ENCODE measurements at regions not wholly inside any gene's neighbourhood (a gene's known extent, or its start where the extent isn't known, plus 50 kb on each side); places are given as distances from the start of the nearest gene placed in this dataset.

GRCh38 chr2:4962419-4962818 is 729.8 kb upstream of the SOX11 start:
- TF ChIP-seq ZNF274 (IDR thresholded peaks at IDR 0.05; ENCODE audit: insufficient read depth, insufficient read length) (no peak), ZNF24 (IDR thresholded peaks at IDR 0.05) (no peak), CHD2 (IDR thresholded peaks at IDR 0.05; ENCODE audit: borderline replicate concordance, low read depth, low read length) (no peak), POLR2A (IDR thresholded peaks at IDR 0.05; ENCODE audit: low read depth, low read length) (no peak), RCOR1 (conservative IDR thresholded peaks at IDR 0.05; ENCODE audit: low read depth, low read length) (no peak), SUZ12 (IDR thresholded peaks at IDR 0.05; ENCODE audit: unreplicated experiment) (no peak), JUNB (IDR thresholded peaks at IDR 0.05) (no peak), ZNF207 (IDR thresholded peaks at IDR 0.05; ENCODE audit: borderline replicate concordance) (no peak), IRF4 (IDR thresholded peaks at IDR 0.05; ENCODE audit: low read depth, low read length) (no peak), ZNF217 (IDR thresholded peaks at IDR 0.05) (no peak)
- TF ChIP-seq, protein P1, sequence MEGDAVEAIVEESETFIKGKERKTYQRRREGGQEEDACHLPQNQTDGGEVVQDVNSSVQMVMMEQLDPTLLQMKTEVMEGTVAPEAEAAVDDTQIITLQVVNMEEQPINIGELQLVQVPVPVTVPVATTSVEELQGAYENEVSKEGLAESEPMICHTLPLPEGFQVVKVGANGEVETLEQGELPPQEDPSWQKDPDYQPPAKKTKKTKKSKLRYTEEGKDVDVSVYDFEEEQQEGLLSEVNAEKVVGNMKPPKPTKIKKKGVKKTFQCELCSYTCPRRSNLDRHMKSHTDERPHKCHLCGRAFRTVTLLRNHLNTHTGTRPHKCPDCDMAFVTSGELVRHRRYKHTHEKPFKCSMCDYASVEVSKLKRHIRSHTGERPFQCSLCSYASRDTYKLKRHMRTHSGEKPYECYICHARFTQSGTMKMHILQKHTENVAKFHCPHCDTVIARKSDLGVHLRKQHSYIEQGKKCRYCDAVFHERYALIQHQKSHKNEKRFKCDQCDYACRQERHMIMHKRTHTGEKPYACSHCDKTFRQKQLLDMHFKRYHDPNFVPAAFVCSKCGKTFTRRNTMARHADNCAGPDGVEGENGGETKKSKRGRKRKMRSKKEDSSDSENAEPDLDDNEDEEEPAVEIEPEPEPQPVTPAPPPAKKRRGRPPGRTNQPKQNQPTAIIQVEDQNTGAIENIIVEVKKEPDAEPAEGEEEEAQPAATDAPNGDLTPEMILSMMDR (IDR thresholded peaks at IDR 0.05 in 2 of 3, conservative IDR thresholded peaks at IDR 0.05 in 1 of 3; ENCODE audit: control insufficient read depth in 2 of 3, extremely low read depth in 1 of 3, insufficient read depth in 1 of 3, low read depth in 3 of 3, low read length in 3 of 3), result no peak
- TF ChIP-seq, protein P2, sequence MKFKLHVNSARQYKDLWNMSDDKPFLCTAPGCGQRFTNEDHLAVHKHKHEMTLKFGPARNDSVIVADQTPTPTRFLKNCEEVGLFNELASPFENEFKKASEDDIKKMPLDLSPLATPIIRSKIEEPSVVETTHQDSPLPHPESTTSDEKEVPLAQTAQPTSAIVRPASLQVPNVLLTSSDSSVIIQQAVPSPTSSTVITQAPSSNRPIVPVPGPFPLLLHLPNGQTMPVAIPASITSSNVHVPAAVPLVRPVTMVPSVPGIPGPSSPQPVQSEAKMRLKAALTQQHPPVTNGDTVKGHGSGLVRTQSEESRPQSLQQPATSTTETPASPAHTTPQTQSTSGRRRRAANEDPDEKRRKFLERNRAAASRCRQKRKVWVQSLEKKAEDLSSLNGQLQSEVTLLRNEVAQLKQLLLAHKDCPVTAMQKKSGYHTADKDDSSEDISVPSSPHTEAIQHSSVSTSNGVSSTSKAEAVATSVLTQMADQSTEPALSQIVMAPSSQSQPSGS (IDR thresholded peaks at IDR 0.05; ENCODE audit: low read length), result no peak

Data from GM12878 (cell line).